Activated CD4-positive, alpha-beta T cell treated with anti-CD3 and anti-CD28 coated beads, Interleukin-2, amount 50 U/mL, for 24 hours (primary cell): ENCODE measurements at regions not wholly inside any gene's neighbourhood (a gene's known extent, or its start where the extent isn't known, plus 50 kb on each side); places are given as distances from the start of the nearest gene placed in this dataset.
"Not testable (repeated sequence)": the region's sequence is repeated elsewhere in the genome, so short reads cannot be mapped to it uniquely, and the experiment has no call there.

Experiments
- DNase-seq, 2 donors: peaks; one replicate each; pipeline ENCODE4 v3.0.0-alpha.2; 2020; ENCODE audit warnings: low read depth in 1 of 2, low spot score in 1 of 2

DNA sequence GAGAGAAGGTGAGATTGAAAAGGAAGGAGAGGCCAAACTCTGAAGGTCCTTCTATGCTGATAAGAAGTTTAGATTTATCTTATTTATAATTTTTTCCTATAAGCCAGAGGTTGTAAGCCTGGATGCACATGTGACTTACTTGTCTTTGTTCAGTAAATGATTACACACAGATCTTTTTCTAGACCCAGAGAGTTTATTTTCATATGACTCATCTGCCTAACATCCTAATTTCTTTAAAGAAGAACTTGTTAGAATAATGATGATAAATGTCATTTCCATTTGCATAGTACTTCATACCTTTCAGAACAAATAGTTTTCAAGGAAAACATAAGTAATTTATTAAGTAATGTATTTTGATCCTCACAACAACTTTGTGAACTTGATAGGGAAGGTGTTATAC, 434.8 kb upstream of the DPH6 start:
- DNase-seq, result no peak

DNA sequence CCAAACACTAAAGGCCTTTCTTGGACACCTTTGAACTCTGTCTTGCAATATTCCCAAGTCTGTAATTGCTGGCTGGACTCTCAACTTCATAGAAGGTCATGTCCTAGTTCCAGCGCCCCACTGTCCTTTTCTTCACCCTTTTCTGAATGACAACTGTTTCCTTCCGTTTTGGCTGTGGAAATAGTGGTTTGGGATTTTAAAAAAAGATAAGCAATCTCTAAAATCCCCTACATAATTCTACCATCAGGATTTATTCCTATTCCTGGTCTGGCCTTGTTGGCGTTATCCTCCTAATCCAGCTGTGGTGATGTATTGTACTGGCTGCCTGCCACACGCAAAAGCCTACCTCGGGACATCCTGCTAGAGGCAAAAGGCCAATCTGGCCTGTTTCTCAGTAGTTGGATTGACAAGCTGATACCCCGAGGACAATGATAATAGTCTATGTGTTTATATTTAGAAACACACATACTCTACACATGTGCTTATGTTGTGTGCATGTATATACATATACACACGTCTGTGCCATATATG, 440.3 kb upstream of the DPH6 start:
- no peak for DNase-seq

DNA sequence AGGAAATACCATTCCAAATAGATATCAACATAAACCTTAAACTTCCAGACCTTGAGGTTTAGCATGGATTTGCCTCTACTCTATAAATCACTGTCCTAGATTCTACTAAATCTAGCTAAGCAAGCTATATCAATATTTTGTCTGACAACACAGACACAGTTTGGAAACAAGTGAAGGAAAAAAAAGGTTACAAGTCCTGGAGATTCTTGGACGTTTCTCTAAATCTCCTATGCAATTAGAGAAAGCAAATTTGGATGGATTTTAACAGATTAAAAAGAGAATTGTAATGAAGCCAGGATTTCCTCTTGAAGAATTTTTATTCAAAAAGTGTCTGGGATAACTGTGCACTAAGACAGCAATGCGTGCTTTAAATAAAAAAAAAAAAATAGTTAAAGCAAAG, 441.1 kb upstream of the DPH6 start:
- no peak for DNase-seq

DNA sequence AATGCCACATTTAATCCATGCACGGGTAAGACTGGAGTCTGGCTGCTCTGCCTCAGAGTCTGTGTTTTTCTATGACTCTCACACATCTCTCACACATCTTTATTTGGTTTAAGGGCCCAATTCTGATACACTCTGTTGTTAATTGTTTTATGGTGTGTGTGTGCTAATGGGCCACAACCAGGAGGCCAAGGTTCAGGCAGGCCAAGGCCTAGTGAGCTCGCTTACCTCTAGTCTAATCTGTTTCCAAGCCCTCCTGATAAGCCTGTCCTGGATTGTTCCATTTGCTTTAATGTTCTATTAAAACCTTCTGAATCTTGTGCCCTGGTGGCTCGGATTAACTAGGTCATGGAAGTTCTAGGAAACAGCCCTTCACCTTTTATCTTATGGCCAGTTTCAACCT, 445.4 kb upstream of the DPH6 start:
- DNase-seq, result no peak

DNA sequence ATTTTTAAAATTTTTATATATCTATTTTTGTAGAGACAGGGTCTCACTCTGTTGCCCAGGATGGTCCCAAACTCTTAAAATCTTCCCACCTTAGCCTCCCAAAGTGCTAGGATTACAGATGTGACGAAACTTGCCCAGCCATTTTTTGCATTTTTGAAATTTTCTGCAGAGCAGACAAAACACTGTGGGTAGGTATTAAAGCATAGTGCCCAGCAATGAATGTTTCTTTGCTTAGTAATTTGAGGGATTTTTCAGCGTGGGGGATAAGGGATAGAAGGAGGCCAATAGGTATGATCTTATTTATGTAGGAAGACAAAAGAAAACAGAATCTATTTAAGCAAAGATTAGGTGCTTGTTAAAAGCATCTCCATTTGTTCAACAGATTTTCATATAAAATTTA, 446.8 kb upstream of the DPH6 start:
- no peak for DNase-seq

DNA sequence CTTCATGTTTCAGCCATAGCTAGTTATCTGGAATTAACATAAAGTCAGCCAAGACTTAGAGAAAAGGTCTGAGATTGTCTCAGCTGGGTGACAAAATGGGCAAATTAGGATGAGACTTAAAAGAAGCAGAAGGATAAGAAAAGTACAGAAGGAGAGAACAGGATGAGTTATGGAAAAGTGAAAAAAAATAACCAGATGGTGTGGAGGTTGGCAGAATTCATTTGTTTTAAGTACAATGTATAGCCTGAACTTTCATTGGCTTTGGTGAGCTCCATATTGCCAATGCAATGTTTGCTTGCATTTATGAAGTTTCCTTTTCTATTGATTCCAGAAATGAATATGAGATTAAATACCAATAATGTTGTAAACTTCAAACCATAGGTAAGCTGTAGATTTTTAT, 447.2 kb upstream of the DPH6 start:
- no peak for DNase-seq

DNA sequence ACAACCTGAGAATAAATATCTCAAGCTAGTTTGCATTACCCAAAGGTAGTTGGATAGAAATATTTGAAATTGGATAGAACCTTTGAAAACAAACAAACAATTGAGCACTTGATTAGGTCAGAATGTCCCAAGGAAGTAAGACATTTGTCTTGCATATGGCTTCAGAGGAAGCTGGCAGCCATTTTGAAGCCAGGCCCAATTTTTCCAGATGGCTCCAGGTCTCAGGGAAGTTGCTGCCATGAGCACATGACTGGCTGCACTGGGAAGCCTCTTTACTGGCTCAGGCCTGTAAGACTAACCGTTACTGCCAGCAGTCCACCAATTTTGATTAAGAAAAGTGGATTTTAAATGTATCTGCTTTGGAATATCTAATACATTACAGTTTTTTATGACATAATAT, 448.9 kb upstream of the DPH6 start:
- no peak for DNase-seq

DNA sequence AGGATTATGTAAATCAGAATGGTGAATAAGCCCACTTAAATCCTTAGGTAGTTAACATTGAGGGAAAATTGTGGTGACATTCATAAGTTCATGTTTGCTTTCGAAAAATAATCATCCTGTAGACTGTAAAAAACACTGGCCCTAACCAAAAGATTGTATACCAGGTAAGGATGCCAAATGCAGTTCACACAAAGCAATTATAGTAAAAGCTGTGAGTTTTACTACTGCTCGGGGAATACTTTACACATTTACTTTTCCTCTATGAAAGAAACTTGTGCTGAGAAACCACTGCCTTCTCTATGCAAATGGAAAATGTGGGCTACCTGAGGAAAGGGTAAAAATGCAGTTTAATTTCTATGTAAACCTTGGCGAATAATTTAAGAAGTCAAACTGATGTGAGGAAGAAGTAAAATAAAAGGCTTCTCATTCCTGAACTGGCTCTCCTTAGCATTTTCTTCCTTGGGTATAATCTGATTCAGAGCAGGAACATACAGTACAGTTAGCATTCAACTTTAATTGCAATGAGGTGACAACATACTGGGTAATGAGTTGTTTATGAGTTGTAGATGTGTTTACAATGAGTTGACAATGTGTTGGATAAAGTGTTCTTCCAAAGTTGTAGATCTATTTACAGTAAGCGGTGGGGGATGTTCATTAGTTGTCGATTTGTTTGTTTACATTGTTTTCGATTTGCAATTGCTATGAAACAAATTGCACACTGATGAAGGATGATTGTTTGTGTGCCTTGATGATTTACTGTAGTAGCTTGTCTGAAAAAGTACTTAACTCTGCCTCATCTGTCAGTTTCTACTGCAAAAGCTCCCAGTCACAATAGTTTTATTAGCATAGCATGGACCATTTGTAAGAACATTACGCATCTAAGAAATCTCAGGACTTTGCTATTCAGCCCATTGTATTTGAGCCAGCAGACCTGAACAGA, 453.0 kb upstream of the DPH6 start:
- DNase-seq, result no peak

DNA sequence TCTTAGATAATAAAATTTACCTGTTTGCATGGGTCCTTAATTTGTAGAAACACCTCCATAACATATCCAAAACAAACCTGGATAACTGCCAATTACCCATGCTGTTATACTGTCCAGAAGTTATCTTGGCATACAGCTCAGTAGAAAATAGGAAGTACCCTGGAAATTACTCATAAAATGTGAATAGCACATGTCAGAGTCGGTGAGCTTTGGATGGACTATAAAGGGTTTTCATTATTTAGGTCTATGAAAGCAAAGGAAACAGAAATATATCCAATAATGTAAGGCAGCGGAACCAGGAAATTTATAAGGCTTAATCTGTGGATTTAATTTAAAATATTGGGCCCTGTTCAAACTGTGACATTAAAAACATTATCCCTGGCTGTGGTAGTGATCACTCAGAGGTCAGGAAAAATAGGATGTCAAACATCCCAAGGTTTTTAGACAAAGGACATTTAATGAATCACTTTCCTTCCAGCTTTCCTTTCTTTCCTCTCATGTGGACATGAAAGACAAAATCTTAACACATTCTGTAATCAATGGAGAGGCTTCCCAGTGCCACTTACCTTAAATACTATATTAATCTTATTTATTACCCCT, 459.0 kb upstream of the DPH6 start:
- no peak for DNase-seq

DNA sequence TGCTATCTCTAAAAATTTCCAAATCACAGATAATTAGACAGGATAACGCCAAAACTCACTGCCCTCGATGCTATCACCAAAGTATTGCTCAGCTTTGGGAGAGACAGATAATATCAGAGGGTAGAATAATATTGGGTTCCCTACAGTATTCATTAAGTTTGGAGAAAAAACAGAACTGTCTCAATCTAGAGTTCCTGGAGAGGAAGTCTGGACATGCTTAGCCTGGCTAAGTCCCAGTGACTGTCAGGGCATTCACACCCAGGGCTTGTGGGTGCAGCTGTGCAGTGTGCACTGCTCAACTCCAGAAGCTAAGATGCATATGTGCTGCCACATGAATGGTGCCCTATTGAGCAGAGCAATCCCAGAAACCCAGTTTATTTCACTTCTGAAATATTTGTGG, 459.6 kb upstream of the DPH6 start:
- no peak for DNase-seq

DNA sequence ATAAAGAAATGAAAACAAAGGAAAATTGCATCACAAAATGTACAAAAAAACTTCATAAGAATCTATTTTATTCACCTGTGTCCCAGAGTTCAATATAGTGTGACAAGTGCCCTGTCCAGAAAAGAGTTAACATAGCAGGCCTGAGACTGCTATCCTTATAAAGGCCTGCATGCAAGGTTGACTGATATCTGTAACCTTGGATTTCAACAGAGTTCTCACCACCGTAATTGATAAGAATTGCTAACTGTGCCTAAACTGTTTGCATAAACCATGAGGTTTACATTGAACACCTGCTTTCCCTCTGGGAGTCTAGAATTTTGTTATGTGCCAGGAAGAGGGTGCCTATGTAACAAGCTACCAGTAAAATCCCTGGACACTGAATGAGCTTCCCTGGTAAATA, 461.7 kb upstream of the DPH6 start:
- no peak for DNase-seq

DNA sequence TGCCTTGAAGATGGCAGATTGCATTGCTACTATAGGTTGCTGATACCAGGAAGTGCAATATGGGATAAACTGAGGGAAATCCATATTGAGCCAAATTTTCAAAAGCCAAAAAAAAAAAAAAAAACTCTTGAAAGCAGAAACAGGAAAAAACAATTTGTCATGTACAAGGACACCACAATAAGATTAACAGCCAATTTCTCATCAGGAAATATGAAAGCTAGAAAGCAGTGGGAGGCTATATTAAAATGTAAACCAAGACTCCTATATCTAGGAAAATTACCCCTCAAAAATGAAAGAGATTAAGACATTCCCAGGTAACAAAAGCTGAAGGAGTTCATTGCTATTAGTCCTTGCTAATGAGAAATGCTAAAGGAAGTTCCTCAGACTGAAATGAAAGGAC, 462.8 kb upstream of the DPH6 start:
- no peak for DNase-seq

DNA sequence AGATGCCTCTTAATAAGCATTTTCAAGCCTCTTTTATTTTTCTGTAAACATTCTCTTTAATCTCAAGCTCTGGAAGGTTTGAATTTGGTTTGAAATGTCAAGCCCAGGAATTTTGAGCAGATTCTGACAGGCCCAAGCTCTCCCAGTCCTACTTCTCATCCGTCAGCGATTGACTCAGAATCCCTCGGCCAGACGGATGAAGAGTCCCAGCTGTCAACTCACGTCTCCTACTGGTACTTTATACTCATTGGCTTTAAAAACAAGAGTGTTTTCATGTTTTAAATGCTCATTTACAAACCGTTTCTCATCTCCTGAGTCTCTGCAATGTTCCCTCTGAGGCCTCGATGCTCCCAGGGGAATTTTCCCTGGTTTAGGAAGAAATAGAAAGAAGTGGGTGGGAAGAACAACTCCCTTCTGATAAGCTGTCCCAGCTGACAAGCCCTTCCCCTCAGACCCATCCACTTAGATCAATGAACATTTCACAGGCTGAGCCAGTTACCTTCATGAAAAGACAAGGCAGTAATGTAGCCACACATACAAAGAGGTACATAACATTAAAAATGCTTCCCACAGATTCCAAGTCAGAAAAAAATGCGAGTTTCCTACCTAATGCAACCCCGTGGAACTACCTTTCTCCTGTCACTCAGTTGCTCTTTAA, 478.2 kb upstream of the DPH6 start:
- no peak for DNase-seq

DNA sequence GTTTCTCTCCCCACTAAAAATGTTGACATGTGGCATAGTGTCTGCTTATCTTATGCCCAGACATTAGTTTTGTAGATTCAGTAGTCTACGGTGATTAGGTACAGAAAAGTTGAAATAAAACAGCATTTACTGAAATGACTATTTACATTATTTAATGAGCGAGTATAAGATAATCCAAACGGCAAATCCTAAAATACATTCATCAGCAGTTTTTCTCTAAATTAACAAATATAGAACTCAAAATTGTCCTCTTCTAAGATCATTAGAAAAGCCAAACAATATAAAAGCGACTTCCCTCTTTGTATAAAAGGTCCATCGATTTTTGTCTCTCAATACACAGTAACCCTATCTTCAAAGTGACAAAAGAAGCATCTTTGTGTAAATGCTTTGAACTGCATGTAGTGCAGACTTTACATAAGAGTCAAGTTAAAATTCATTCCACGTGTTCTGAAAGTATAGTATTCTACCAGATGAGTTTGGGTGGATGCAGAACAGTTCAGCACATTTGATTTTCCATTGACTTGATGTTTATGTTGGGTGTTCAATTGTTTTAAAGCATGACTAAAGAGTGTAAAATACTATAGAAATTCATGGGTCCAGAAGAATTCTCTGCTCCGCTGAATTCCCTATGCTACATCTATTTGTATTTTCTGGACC, 480.8 kb upstream of the DPH6 start:
- no peak for DNase-seq

DNA sequence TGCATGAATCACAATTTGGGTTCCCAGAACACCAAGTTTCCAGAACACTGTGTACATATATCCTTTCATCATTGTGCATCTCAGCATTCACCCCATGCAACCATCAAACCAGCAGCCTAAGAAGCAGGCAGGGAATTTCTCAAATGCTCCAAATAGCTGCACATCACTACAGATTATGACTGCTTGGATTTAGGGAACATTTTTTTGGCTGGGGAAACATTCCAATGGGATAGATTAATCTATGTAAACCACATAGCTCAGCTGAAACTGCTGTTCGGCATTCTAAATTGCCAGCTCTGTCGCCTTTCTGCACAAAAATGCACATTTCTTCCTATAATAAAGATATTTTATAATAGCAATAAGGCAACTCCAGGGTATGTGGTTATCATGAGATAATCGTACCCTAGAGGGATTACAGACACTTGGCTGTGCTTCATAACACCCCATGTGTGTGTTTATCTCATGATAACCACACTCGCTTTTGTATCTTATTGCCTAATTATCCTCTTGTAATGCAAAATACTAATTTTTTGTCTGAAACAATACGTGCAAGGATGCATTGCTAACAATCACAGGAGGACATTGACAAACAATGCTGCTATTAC, 483.7 kb upstream of the DPH6 start:
- DNase-seq, result no peak

DNA sequence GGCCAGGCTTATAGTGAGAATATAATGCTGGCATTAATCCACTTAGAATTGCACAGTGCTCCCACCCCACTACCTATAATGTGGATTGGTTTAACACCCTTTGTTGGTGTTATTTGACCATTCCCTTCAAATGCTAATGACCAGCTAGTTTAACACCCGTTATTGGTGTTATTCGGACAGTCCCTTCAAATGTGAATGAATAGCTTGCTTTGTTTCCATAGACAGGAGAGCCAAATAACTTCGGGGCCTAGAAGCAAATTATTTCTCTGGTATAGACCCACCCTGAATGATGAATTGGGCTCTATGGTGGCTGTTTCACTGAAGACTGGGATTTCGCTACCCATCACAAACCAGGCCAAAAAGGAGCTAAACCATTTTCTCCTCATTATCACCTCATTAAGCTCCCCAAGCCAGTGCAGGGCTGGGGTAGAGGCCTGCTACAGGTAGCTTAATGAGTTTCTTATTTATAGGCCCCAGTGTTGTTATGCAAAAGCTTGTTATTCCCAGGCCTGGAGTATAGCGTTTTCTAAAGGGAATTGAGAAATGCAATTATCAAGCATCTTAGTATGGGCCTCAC, 494.1 kb upstream of the DPH6 start:
- no peak for DNase-seq

DNA sequence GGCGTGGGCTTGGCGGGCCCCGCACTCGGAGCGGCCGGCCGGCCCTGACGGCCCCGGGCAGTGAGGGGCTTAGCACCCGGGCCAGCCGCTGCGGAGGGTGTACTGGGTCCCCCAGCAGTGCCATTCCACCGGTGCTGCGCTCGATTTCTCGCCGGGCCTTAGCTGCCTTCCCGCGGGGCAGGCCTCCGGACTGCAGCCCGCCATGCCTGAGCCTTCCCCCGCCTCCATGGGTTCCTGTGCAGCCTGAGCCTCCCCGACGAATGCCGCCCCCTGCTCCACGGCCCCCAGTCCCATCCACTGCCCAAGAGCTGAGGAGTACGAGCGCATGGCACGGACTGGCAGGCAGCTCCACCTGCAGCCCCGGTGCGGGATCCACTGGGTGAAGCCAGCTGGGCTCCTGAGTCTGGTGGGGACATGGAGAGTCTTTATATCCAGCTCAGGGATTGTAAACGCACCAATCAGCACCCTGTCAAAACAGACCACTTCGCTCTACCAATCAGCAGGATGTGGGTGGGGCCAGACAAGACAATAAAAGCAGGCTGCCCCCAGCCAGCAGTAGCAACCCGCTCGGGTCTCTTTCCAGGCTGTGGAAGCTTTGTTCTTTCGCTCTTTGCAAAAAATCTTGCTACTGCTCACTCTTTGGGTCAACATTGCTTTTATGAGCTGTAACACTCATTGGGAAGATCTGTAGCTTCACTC, 501.2 kb upstream of the DPH6 start:
- not testable (repeated sequence) for DNase-seq

DNA sequence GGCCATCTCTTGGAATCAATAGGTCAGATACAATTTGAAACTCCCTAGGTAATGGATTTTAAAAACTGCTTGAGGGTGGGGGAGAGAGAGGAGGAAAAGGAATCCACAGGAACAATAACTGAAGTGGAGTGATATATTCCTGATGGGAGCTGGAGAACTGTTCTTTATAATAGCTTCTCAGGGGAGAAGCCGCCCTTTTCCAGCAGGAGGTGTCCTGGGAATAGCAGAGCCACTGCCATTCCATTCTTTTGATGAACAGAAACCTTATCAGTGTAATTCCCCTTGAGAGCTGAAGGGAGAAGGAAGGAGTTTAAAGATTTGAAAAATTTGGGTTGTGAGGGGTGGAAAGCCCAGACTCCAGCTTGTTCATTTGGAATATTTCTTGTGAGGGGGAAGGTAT, 504.9 kb upstream of the DPH6 start:
- no peak for DNase-seq

DNA sequence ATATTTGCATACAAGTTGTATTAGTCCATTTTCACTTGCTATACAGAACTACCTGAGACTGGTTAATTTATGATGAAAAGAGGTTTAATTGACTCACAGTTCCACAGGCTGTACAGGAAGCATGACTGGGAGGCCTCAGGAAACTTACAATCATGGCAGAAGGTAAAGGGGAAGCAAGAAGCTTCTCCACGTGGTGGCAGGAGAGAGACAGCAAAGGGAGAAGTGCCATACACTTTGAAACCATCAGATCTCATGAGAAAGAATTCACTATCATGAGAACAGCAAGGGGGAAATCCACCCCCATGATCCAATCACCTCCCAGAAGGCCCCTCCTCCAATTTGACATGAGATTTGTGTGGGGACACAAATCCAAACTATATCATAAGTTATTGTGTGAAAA, 506.7 kb upstream of the DPH6 start:
- not testable (repeated sequence) for DNase-seq

DNA sequence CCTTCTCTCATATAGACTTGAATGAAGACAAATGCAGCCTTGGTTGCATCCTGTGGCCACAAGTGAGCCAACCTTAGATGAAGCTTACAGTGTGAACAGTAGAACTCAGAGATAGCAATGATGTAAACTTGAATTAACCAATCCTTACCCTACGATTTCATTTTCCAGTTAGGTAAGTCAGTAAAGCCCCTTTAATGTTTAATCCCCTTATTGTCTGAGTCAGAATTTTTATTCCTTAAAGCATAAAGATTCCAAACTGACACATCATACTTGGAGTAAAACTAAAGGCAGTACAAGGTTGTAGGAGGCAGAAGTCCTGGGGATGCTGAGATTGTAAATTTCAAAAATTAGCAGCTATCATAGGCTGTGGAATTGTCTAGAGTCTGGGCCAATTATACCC, 507.8 kb upstream of the DPH6 start:
- no peak for DNase-seq
